Activated naive CD4-positive, alpha-beta T cell treated with anti-CD3 and anti-CD28 coated beads, Interleukin-2, amount 10 ng/mL, durations not matched to agents 7 days and 5 days (primary cell): ENCODE measurements at regions not wholly inside any gene's neighbourhood (a gene's known extent, or its start where the extent isn't known, plus 50 kb on each side); places are given as distances from the start of the nearest gene placed in this dataset.

Experiments used
- CTCF ChIA-PET: fragments of 350-600 bp; sonication (Branson Sonifier 250); formaldehyde crosslinking; loops from one replicate; lab custom pipeline; 2021; ENCODE audit warnings: antibody characterized with exemption; lab: Charles Lee
- DNase-seq: peaks from one replicate; pipeline ENCODE4 v3.0.0-alpha.2; 2020
- H3K27ac Mint-ChIP-seq: one replicate; pipeline ENCODE4 v1.8.0; 2021; ENCODE audit warnings: mild to moderate bottlenecking, moderate library complexity, mixed read lengths
- H3K27me3 Mint-ChIP-seq: one replicate; pipeline ENCODE4 v1.8.0; 2021; ENCODE audit warnings: mild to moderate bottlenecking, mixed read lengths
- H3K36me3 Mint-ChIP-seq: one replicate; pipeline ENCODE4 v1.8.0; 2021; ENCODE audit warnings: mixed read lengths
- H3K4me1 Mint-ChIP-seq: one replicate; pipeline ENCODE4 v1.8.0; 2021; ENCODE audit warnings: mixed read lengths
- H3K4me3 Mint-ChIP-seq: one replicate; pipeline ENCODE4 v1.8.0; 2021; ENCODE audit warnings: mild to moderate bottlenecking, moderate library complexity, mixed read lengths
- H3K9me3 Mint-ChIP-seq: one replicate; pipeline ENCODE4 v1.8.0; 2021; ENCODE audit warnings: mixed read lengths

DNA sequence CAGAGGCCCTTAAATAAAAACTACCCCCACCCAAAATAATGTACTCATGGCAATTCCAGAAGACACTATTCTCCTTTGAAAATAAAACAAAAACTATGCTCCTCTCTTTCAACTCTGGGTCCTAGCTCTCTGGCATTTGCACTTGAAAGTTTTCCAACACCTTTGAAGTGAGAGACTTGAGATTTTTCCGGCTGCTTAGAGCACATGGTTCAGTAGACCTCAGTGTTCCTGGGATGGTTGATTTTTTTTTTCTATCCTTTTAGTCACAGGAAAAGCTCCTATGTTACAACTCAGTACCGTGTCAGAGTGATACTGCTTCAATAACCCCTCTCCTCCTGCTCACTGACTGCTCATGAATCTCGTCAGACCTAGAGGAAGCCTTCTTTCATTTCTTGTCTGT, 118.3 kb upstream of the TUSC7 start:
- no peaks in the 10 kb centered on the region for H3K27me3 Mint-ChIP-seq
- no peak for DNase-seq
- CTCF ChIA-PET = no interaction called here
- H3K4me1 Mint-ChIP-seq = no peaks in the 10 kb centered on the region
- H3K9me3 Mint-ChIP-seq = no peaks in the 10 kb centered on the region
- H3K36me3 Mint-ChIP-seq = no peaks in the 10 kb centered on the region
- H3K27ac Mint-ChIP-seq = no peak overlapping the region
- H3K4me3 Mint-ChIP-seq = no peak overlapping the region

DNA sequence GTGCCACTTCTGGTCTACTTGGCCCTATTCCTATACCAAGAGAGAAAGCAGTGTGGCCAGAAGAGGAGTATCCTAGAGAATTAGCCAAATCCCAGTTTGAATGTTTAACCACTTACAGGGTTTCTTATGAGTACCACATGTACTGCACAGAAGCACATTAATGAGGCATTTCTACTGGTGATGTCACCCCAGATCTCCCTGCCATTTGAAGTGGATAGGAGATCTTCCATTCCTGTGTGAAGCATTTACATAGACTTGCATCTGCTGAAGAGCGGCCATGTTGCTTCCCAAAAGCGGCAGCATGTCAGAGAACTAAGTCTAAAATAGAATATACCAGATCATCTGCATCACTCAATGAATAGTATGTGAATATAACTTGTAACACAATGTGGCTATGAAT, 108.4 kb upstream of the TUSC7 start:
- no peaks in the 10 kb centered on the region for H3K27me3 Mint-ChIP-seq
- H3K4me1 Mint-ChIP-seq = no peaks in the 10 kb centered on the region
- H3K9me3 Mint-ChIP-seq = peaks cover 3% of the 10 kb centered on the region
- no peaks in the 10 kb centered on the region for H3K36me3 Mint-ChIP-seq
- H3K4me3 Mint-ChIP-seq = no peak overlapping the region
- no peak overlapping the region for H3K27ac Mint-ChIP-seq
- no peak for DNase-seq
- CTCF ChIA-PET = no interaction called here

DNA sequence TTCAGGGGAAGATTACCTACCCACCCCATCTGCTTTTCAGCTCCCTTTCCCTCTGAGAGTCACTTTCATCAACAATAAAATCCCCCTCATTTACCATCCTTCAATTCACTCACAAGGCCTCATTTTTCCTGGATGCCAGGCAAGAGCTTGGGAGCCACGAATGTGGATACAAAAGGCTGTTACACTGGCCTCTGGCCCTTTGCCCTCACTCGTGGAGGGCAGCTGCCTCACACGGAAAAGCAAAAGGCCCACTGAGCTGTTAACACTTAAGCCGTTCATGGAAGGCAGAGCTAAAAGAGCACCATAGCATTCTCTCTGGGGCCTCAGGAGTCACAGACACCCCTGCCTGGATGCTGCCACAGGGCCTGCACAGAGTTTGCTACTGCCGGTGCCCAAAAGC, 102.4 kb upstream of the TUSC7 start:
- Mint-ChIP-seq H3K9me3 (peaks cover 7% of the 10 kb centered on the region), H3K36me3 (no peaks in the 10 kb centered on the region), H3K27me3 (no peaks in the 10 kb centered on the region), H3K27ac (no peak overlapping the region), H3K4me3 (no peak overlapping the region), H3K4me1 (no peaks in the 10 kb centered on the region)
- DNase-seq = no peak
- CTCF ChIA-PET = no interaction called here

DNA sequence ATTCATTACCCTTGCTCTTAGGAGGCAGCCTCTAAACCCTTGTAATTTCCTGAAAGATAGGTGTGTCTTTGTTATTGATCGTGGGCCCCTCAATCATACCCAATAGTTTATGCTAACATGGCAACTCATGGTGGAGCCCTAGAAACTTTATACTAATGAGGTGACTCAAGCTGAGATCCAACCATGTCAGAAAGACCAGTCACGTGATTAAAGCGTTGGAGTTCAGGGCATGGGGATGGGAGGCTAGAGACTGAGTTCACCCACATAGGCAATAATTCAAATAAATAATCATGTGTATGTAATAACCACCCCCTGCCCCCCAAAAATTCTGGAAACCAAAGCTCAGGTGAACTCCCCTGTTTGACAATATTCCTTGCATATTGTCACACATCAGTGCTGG, 99.5 kb upstream of the TUSC7 start:
- no peaks in the 10 kb centered on the region for H3K4me1 Mint-ChIP-seq
- no peak overlapping the region for H3K4me3 Mint-ChIP-seq
- H3K9me3 Mint-ChIP-seq = peaks cover 7% of the 10 kb centered on the region
- no peaks in the 10 kb centered on the region for H3K36me3 Mint-ChIP-seq
- H3K27me3 Mint-ChIP-seq = no peaks in the 10 kb centered on the region
- DNase-seq = no peak
- CTCF ChIA-PET = no interaction called here
- H3K27ac Mint-ChIP-seq = no peak overlapping the region

DNA sequence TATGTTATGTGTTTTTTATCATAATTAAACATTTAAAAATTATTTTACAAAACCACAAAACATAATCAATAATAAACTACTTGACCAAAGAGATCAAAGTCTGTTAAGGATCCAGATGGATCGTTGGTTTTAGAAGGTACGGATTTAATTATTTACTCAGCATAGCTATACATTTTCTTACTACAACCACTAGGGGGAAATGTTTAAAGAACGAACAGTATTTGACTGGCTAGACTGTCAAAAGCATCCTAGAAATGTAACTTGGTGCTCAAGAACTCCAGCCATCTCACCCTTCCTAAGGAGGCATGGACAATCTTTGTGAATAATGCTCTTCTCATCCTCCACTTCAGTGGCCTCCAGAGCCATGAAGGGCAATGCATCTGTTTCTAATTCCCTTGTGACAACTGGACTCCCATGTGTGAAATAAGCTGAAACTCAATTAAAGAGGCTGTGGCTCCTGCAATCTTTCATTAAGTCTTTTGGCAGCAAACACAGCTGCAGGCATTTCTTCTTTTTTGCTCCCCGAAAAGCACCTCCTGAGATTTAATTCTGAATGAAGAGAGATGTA, 94.7 kb upstream of the TUSC7 start:
- Mint-ChIP-seq H3K4me1 (no peaks in the 10 kb centered on the region), H3K27ac (no peak overlapping the region), H3K4me3 (no peak overlapping the region), H3K27me3 (no peaks in the 10 kb centered on the region), H3K36me3 (no peaks in the 10 kb centered on the region), H3K9me3 (no peaks in the 10 kb centered on the region)
- DNase-seq = no peak
- CTCF ChIA-PET = interaction anchor here (0.8 kb wide), 1 partner anchor 16 kb away, joined by 4 read pairs; no protein-coding TSS in a partner anchor

DNA sequence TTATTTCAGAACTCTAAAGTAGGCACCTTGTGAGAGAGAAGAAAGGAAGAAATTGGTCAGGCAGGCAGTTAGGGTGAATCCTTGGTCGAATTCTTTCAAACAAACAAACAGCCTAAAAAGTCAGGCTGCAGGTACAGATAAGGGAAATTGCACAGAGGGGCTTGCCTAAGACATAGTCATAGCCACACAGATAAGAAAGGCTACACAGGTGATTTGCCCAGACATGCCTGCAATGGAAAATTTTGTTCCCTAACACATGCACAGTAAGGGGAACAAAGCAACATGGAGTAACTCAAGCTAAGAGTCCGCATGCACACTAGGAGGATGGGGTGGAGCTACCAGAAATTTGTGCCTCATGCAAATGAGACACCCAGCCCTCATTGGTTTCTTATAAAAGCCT, 91.4 kb upstream of the TUSC7 start:
- no peak overlapping the region for H3K27ac Mint-ChIP-seq
- H3K27me3 Mint-ChIP-seq = no peaks in the 10 kb centered on the region
- no peaks in the 10 kb centered on the region for H3K4me1 Mint-ChIP-seq
- no peak for DNase-seq
- CTCF ChIA-PET = no interaction called here
- H3K4me3 Mint-ChIP-seq = no peak overlapping the region
- H3K36me3 Mint-ChIP-seq = no peaks in the 10 kb centered on the region
- peaks cover 3% of the 10 kb centered on the region for H3K9me3 Mint-ChIP-seq

DNA sequence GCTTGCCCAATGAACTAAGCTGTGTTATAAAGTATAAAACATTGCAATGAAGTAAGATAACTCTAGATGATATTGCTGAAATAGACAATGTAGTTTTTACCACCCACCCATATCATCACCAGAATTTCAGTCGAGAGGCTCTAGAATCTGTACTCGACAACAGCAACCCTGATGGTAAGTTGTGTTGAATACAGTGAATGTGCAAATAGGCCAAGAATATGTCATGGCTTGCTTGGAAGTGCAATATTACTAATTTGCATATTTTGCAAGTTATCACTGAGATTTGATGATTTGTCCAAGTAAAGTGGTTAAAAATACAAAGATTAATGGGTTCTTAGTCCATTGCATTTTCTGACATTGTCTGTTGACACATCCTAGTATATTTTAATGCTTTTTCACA, 90.6 kb upstream of the TUSC7 start:
- no peak overlapping the region for H3K4me3 Mint-ChIP-seq
- H3K27ac Mint-ChIP-seq = no peak overlapping the region
- CTCF ChIA-PET = no interaction called here
- DNase-seq = no peak
- H3K9me3 Mint-ChIP-seq = peaks cover 3% of the 10 kb centered on the region
- H3K4me1 Mint-ChIP-seq = no peaks in the 10 kb centered on the region
- no peaks in the 10 kb centered on the region for H3K36me3 Mint-ChIP-seq
- H3K27me3 Mint-ChIP-seq = no peaks in the 10 kb centered on the region

DNA sequence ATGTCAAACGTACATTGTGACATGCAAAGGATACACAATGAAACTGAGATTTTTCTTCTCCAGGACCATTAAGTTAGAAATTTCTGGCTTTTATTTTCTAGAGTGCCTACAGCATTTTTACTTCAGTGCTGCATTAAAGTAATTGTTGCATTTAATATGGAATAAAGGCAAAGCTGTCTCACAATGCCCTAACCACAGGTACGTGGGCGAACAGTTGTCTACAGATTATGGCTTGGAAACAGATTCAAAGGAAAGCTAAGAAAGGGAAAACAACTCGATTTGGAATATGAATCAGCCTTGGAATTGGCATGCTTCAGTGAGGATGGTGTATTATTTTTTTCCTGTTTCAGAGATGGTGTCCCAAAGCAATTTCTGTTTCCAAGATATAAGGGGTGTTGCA, 79.1 kb upstream of the TUSC7 start:
- H3K9me3 Mint-ChIP-seq = peaks cover 2% of the 10 kb centered on the region
- no peak overlapping the region for H3K4me3 Mint-ChIP-seq
- CTCF ChIA-PET = no interaction called here
- no peak for DNase-seq
- no peaks in the 10 kb centered on the region for H3K36me3 Mint-ChIP-seq
- no peaks in the 10 kb centered on the region for H3K27me3 Mint-ChIP-seq
- H3K4me1 Mint-ChIP-seq = no peaks in the 10 kb centered on the region
- no peak overlapping the region for H3K27ac Mint-ChIP-seq

DNA sequence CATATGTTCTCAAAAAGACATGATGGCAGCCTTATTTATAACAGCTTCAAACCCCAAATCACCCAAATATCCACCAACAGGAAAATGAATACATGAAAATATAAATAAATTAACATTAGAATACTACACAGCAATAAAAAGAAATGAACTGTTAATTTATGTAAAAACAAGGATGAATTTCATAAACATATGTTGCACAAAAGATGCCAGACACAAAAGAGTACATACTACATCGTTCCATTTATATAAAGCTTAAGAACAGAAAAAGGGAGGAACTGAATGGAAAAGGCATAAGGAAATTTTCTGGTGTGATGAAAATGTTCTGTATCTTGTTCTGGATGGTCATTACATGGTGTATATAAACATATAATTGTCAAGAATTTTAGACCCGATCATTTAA, 69.9 kb upstream of the TUSC7 start:
- Mint-ChIP-seq H3K4me1 (no peaks in the 10 kb centered on the region), H3K4me3 (no peak overlapping the region), H3K27ac (no peak overlapping the region), H3K27me3 (no peaks in the 10 kb centered on the region), H3K9me3 (no peaks in the 10 kb centered on the region), H3K36me3 (no peaks in the 10 kb centered on the region)
- no peak for DNase-seq
- CTCF ChIA-PET = no interaction called here

DNA sequence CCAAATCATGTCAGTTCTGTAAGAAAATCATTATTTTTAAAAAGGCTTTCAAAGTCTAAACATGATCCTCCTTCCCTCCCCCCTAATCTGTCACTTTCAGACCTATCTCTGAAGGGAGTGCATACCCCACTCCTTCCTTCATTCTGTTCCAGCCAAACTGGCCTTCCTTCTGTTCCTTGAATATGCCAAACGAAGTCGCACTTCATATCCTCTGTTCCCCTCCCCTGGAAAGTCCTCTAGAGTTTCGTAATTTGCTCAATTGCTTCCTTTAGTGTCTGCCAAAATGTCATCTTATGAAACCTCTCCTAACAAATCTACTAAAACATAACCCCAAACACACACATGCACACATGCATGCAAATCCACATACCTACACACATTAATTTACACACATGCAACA, 69.5 kb upstream of the TUSC7 start:
- no peaks in the 10 kb centered on the region for H3K4me1 Mint-ChIP-seq
- H3K27ac Mint-ChIP-seq = no peak overlapping the region
- no peak for DNase-seq
- H3K36me3 Mint-ChIP-seq = no peaks in the 10 kb centered on the region
- CTCF ChIA-PET = no interaction called here
- H3K27me3 Mint-ChIP-seq = no peaks in the 10 kb centered on the region
- H3K4me3 Mint-ChIP-seq = no peak overlapping the region
- no peaks in the 10 kb centered on the region for H3K9me3 Mint-ChIP-seq

DNA sequence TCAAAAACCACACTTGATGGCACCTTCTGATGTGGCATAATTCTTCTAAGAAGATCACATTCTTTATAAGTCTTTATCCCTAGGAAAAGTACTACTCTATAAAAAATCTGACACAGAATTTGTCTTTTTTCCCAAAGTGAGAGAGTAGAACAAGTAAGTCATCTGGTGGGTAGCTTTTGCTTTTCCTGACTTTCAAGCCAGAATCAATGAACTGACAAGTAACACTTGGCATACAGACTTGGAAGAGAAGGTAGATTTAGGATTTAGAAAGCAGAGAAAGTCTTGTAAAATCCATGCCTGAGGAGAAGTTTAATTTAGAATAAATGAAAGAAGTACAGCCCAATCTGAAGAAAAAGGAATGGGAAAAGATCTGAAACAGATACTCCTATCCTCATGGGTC, 66.6 kb upstream of the TUSC7 start:
- CTCF ChIA-PET = no interaction called here
- Mint-ChIP-seq H3K36me3 (no peaks in the 10 kb centered on the region), H3K4me3 (no peak overlapping the region), H3K27me3 (no peaks in the 10 kb centered on the region), H3K4me1 (no peaks in the 10 kb centered on the region), H3K9me3 (no peaks in the 10 kb centered on the region), H3K27ac (no peak overlapping the region)
- DNase-seq = no peak

DNA sequence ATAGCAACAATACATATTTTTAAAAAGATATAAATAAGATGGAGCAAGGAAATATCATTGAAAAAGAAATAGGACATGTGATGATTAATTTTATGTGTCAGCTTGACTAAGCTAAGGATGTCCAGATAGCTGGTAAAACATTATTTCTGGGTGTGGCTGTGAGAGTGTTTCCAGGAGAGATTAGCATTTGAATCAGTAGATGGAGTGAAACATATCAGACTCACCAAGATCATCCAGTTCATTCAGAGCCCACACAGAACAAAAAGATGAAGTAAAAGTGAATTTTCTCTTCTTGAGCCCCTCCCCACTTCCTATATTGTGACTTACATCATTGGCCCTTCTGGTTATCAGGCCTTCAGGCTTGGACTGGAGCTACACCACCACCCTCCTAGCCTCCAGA, 61.6 kb upstream of the TUSC7 start:
- H3K27me3 Mint-ChIP-seq = no peaks in the 10 kb centered on the region
- H3K27ac Mint-ChIP-seq = no peak overlapping the region
- no peak for DNase-seq
- no peaks in the 10 kb centered on the region for H3K9me3 Mint-ChIP-seq
- H3K36me3 Mint-ChIP-seq = no peaks in the 10 kb centered on the region
- no peak overlapping the region for H3K4me3 Mint-ChIP-seq
- H3K4me1 Mint-ChIP-seq = no peaks in the 10 kb centered on the region
- CTCF ChIA-PET = no interaction called here
